Hepatocyte (in vitro differentiated cells): ENCODE measurements at regions not wholly inside any gene's neighbourhood (a gene's known extent, or its start where the extent isn't known, plus 50 kb on each side); places are given as distances from the start of the nearest gene placed in this dataset.

ENCODE experiments used
- DNase-seq: peaks from one replicate; pipeline ENCODE4 v3.0.0-alpha.2; 2016; ENCODE audit warnings: low spot score
- H2AFZ ChIP-seq: fragments of 200-600 bp; sonication (generic); 2 replicates; pipeline ENCODE4 v1.6.0; 2016; ENCODE audit warnings: antibody characterized with exemption, mild to moderate bottlenecking
- H3K27ac ChIP-seq: fragments of 200-600 bp; sonication (generic); 2 replicates; pipeline ENCODE4 v1.5.1; 2016; ENCODE audit warnings: mild to moderate bottlenecking
- H3K27me3 ChIP-seq: fragments of 200-600 bp; sonication (generic); 2 replicates; pipeline ENCODE4 v1.6.1; 2016
- H3K36me3 ChIP-seq: fragments of 200-600 bp; sonication (generic); replicated peaks from 2 replicates; pipeline ENCODE4 v1.5.1; 2016; ENCODE audit warnings: low read depth; ENCODE audit not compliant: insufficient read depth
- H3K4me1 ChIP-seq: fragments of 200-600 bp; sonication (generic); 2 replicates; pipeline ENCODE4 v1.5.1; 2016; ENCODE audit warnings: mild to moderate bottlenecking, moderate library complexity; ENCODE audit not compliant: insufficient read depth
- H3K4me2 ChIP-seq: fragments of 200-600 bp; sonication (generic); 2 replicates; pipeline ENCODE4 v1.6.0; 2016
- H3K4me3 ChIP-seq: fragments of 200-600 bp; sonication (generic); 2 replicates; pipeline ENCODE4 v1.5.1; 2016; ENCODE audit warnings: mild to moderate bottlenecking
- H3K79me2 ChIP-seq: fragments of 200-600 bp; sonication (generic); 2 replicates; pipeline ENCODE4 v1.6.0; 2017; ENCODE audit warnings: mild to moderate bottlenecking
- H3K9me2 ChIP-seq: fragments of 200-600 bp; sonication (generic); replicated peaks from 2 replicates; pipeline ENCODE4 v1.6.0; 2017; ENCODE audit warnings: mild to moderate bottlenecking; ENCODE audit not compliant: insufficient read depth
- H3K9me3 ChIP-seq: fragments of 200-600 bp; sonication (generic); 2 replicates; pipeline ENCODE4 v1.5.1; 2016; ENCODE audit warnings: low read depth, mild to moderate bottlenecking
- H4K20me1 ChIP-seq: fragments of 200-600 bp; sonication (generic); 2 replicates; pipeline ENCODE4 v1.6.0; 2016; ENCODE audit warnings: mild to moderate bottlenecking; ENCODE audit not compliant: insufficient read depth, poor library complexity, severe bottlenecking
- EZH2 ChIP-seq: fragments of 200-600 bp; sonication (generic); IDR thresholded peaks from 2 replicates; pipeline ENCODE4 v1.6.1; 2016; ENCODE audit warnings: antibody characterized with exemption, mild to moderate bottlenecking, borderline replicate concordance
- EZH2phosphoT487 ChIP-seq: fragments of 200-600 bp; sonication (generic); IDR thresholded peaks from one replicate; pipeline ENCODE4 v1.6.1; 2018; ENCODE audit warnings: antibody characterized with exemption, mild to moderate bottlenecking, low read depth, moderate library complexity; ENCODE audit not compliant: unreplicated experiment, severe bottlenecking
- WGBS: methylation state at CpG from one replicate; pipeline ENCODE4 v1.1.6; 2016; ENCODE audit warnings: low lambda C conversion rate; ENCODE audit errors: missing lambda C conversion rate; 5-methylcytosine and 5-hydroxymethylcytosine counted together
- TF ChIP-seq, protein P1 (sequence below): fragments of 200-600 bp; sonication (generic); IDR thresholded peaks from 2 replicates; pipeline ENCODE4 v1.5.1; 2016; ENCODE audit warnings: antibody characterized with exemption, mild to moderate bottlenecking; ENCODE audit not compliant: poor library complexity

DNA sequence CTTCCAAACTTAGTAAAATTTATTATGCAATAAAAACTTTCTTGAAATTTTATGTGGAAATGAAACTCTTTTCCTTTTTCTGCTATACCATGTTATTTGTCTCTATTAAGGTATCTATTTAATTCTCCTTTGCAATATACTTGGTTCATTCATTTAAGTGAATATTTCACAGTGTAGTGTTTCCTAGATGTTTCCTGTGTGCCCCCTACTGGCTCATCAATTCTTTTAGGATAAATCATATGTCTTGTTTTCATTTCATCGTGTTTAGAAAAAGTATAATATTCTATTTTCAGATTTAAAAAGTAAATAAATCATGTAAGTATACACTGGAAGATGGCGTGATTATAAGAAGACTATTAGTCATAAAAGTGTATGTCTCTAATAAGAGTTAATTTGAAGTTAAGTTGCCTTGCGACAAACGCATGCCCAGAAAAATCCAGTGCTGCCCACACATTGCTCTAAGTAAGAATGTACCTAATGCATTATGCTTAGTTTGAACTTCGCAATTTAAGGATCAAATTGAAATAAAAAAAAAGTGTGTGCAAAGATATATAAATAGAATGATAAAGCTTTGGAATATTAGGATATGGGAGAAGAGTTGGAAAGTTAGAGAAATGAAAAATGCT lies 525.4 kb downstream of the KCNJ3 start:
- no peaks in the 10 kb centered on the region for H3K27me3 ChIP-seq
- H3K9me2 ChIP-seq, result no peaks in the 10 kb centered on the region
- H3K9me3 ChIP-seq, result no peaks in the 10 kb centered on the region
- H3K79me2 ChIP-seq, result no peaks in the 10 kb centered on the region
- H2AFZ ChIP-seq, result no peak overlapping the region
- H3K4me3 ChIP-seq, result no peak overlapping the region
- no peak overlapping the region for H3K4me2 ChIP-seq
- H3K36me3 ChIP-seq, result no peaks in the 10 kb centered on the region
- H3K4me1 ChIP-seq, result no peaks in the 10 kb centered on the region
- DNase-seq, result peak; percentile 40
- TF ChIP-seq, protein P1, sequence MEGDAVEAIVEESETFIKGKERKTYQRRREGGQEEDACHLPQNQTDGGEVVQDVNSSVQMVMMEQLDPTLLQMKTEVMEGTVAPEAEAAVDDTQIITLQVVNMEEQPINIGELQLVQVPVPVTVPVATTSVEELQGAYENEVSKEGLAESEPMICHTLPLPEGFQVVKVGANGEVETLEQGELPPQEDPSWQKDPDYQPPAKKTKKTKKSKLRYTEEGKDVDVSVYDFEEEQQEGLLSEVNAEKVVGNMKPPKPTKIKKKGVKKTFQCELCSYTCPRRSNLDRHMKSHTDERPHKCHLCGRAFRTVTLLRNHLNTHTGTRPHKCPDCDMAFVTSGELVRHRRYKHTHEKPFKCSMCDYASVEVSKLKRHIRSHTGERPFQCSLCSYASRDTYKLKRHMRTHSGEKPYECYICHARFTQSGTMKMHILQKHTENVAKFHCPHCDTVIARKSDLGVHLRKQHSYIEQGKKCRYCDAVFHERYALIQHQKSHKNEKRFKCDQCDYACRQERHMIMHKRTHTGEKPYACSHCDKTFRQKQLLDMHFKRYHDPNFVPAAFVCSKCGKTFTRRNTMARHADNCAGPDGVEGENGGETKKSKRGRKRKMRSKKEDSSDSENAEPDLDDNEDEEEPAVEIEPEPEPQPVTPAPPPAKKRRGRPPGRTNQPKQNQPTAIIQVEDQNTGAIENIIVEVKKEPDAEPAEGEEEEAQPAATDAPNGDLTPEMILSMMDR, result peak; percentile 75
- TF ChIP-seq EZH2phosphoT487 (no peak), EZH2 (no peak)
- H4K20me1 ChIP-seq, result no peaks in the 10 kb centered on the region
- no peak overlapping the region for H3K27ac ChIP-seq
- WGBS, result 50% methylated on average over 5 of the region's 5 CpGs

DNA sequence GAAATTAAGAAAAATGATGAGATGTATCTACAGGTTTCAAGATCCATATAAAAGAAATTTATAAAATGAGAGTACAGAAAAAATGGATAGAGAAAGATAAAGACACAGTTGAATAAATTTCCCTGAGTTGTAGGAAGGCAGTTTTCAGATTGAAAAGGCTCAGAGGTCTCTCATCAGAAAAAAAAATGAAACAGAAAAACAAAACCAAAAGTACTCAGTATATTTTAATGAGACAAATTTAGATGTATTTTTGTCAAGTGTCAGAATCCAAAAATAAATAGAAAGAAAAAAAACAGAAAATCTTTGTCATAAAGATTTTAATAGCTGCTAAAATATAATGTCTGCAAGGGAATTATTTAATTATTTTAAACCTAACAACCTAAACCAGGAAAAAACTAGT lies 520.5 kb downstream of the KCNJ3 start:
- H3K79me2 ChIP-seq, result no peaks in the 10 kb centered on the region
- no peaks in the 10 kb centered on the region for H4K20me1 ChIP-seq
- no peak for DNase-seq
- H3K4me1 ChIP-seq, result no peaks in the 10 kb centered on the region
- H3K9me3 ChIP-seq, result no peaks in the 10 kb centered on the region
- H3K9me2 ChIP-seq, result no peaks in the 10 kb centered on the region
- no peak overlapping the region for H2AFZ ChIP-seq
- H3K36me3 ChIP-seq, result no peaks in the 10 kb centered on the region
- no peak overlapping the region for H3K27ac ChIP-seq
- no peaks in the 10 kb centered on the region for H3K27me3 ChIP-seq
- no peak overlapping the region for H3K4me3 ChIP-seq
- no peak overlapping the region for H3K4me2 ChIP-seq
- TF ChIP-seq, protein P1, result no peak
- TF ChIP-seq EZH2, result no peak
- no peak for TF ChIP-seq EZH2phosphoT487

DNA sequence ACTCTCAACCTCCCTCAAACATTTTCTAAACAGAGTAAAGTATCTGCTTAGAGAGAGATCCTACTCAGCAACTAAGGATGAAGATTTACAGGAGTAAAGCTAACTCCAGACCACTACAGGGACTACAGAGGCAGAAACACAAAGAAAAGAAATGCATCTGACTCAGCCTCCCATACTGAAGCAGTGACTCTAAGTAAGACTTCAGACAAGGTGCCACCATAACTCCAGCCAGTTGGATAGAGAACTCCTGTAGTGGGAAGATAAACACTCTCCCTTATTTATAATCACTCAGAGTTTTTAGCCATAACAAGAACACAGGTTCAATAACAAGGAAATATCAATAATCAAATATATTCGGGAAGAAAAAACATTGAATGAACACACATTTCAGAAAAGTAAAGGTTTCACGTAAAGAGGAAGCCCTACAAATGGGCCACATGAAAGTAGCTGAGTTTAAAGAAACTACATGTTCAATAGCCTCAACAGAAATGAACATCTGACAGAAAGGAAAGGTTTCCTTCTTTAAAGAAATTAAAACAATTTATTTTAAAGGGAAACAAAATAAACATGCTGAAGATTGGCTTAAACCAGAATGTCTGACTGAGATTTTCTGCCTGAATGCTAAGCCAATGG lies 519.9 kb downstream of the KCNJ3 start:
- Histone ChIP-seq H3K79me2 (no peaks in the 10 kb centered on the region), H3K36me3 (no peaks in the 10 kb centered on the region), H3K4me3 (no peak overlapping the region), H4K20me1 (no peaks in the 10 kb centered on the region), H3K9me2 (no peaks in the 10 kb centered on the region), H2AFZ (no peak overlapping the region), H3K27ac (no peak overlapping the region), H3K9me3 (no peaks in the 10 kb centered on the region), H3K4me2 (no peak overlapping the region), H3K4me1 (no peaks in the 10 kb centered on the region), H3K27me3 (no peaks in the 10 kb centered on the region)
- TF ChIP-seq EZH2phosphoT487 (no peak), EZH2 (no peak)
- TF ChIP-seq, protein P1, result no peak
- WGBS, result 95% methylated on average over 2 of the region's 2 CpGs
- DNase-seq, result no peak
